CD14-positive monocyte (primary cell): ENCODE measurements at regions not wholly inside any gene's neighbourhood (a gene's known extent, or its start where the extent isn't known, plus 50 kb on each side); places are given as distances from the start of the nearest gene placed in this dataset.

Source experiments
- DNase-seq, 3 donors: peaks; one replicate each; pipeline ENCODE4 v3.0.0-alpha.2; 2011 to 2022
- H2AFZ ChIP-seq: 2 replicates; pipeline ENCODE4 v1.6.0; 2012; ENCODE audit warnings: mild to moderate bottlenecking, low read depth, low read length, inconsistent platforms; ENCODE audit not compliant: insufficient read depth, poor library complexity, severe bottlenecking
- H3K27ac ChIP-seq, 2 donors: 1 replicate in 1 of 2; 2 replicates in 1 of 2; pipeline ENCODE4 v1.5.1; 2012 to 2013; ENCODE audit warnings: low read length in 2 of 2, control low read depth in 1 of 2, inconsistent platforms in 1 of 2, low read depth in 1 of 2, mild to moderate bottlenecking in 1 of 2
- H3K27me3 ChIP-seq, 2 donors: one replicate each; pipeline versions ENCODE4 v1.6.0 to v1.6.1; 2011 to 2013; ENCODE audit warnings: low read length in 2 of 2; ENCODE audit not compliant: control insufficient read depth in 2 of 2, insufficient read depth in 2 of 2
- H3K36me3 ChIP-seq, 2 donors: replicated peaks in 1 of 2; 1 replicate in 1 of 2; 2 replicates in 1 of 2; pipeline versions ENCODE4 v1.5.1 to v1.6.1; 2012 to 2013; ENCODE audit warnings: low read length in 2 of 2, control low read depth in 1 of 2, inconsistent platforms in 1 of 2, mild to moderate bottlenecking in 1 of 2; ENCODE audit not compliant: insufficient read depth in 2 of 2, control insufficient read depth in 1 of 2
- H3K4me1 ChIP-seq, 2 donors: 1 replicate in 1 of 2; 2 replicates in 1 of 2; pipeline versions ENCODE4 v1.5.1 to v1.6.1; 2012 to 2013; ENCODE audit warnings: low read length in 2 of 2, control low read depth in 1 of 2, inconsistent platforms in 1 of 2, mild to moderate bottlenecking in 1 of 2, moderate library complexity in 1 of 2; ENCODE audit not compliant: insufficient read depth in 2 of 2, control insufficient read depth in 1 of 2
- H3K4me2 ChIP-seq: replicated peaks from 2 replicates; pipeline ENCODE3; 2012; ENCODE audit warnings: low read length, moderate library complexity, mild to moderate bottlenecking; ENCODE audit not compliant: poor library complexity, severe bottlenecking; ENCODE audit errors: extremely low read depth
- H3K4me3 ChIP-seq, 3 experiments: fragments of 200-600 bp in 1 of 3; sonication (generic) in 1 of 3; replicated peaks in 1 of 3; 1 replicate in 2 of 3; 2 replicates in 1 of 3; pipeline ENCODE4 v1.5.1; 2011 to 2013; ENCODE audit warnings: low read length in 3 of 3, mild to moderate bottlenecking in 3 of 3, control low read depth in 2 of 3, low read depth in 2 of 3, inconsistent platforms in 1 of 3, moderate library complexity in 1 of 3
- H3K79me2 ChIP-seq: 2 replicates; pipeline ENCODE4 v1.6.0; 2012; ENCODE audit warnings: mild to moderate bottlenecking, control low read depth, inconsistent platforms, low read length, moderate library complexity; ENCODE audit not compliant: insufficient read depth
- H3K9ac ChIP-seq: 2 replicates; pipeline ENCODE4 v1.6.0; 2017; ENCODE audit warnings: low read length, mild to moderate bottlenecking; ENCODE audit not compliant: insufficient read depth, poor library complexity, severe bottlenecking
- H3K9me3 ChIP-seq, 2 donors: replicated peaks in 1 of 2; 1 replicate in 1 of 2; 2 replicates in 1 of 2; pipeline versions ENCODE4 v1.5.1 to v1.6.1; 2012 to 2013; ENCODE audit warnings: low read length in 2 of 2, control low read depth in 1 of 2; ENCODE audit not compliant: control insufficient read depth in 1 of 2, insufficient read depth in 1 of 2
- H4K20me1 ChIP-seq: 2 replicates; pipeline ENCODE4 v1.6.0; 2012; ENCODE audit warnings: mild to moderate bottlenecking, low read length, control low read depth, moderate library complexity; ENCODE audit not compliant: insufficient read depth
- H3K27ac Mint-ChIP-seq, 7 donors: one replicate each; pipeline ENCODE4 v1.8.0; 2020; ENCODE audit warnings: mild to moderate bottlenecking in 7 of 7, mixed read lengths in 7 of 7, moderate library complexity in 6 of 7, inconsistent platforms in 2 of 7
- H3K27me3 Mint-ChIP-seq, 3 donors: one replicate each; pipeline ENCODE4 v1.8.0; 2021 to 2022; ENCODE audit warnings: low read depth in 3 of 3, mild to moderate bottlenecking in 3 of 3, mixed read lengths in 3 of 3, moderate library complexity in 3 of 3, inconsistent platforms in 1 of 3
- H3K36me3 Mint-ChIP-seq, 2 donors: one replicate each; pipeline ENCODE4 v1.8.0; 2020; ENCODE audit warnings: mixed read lengths in 2 of 2, inconsistent platforms in 1 of 2, mild to moderate bottlenecking in 1 of 2
- H3K4me1 Mint-ChIP-seq: one replicate; pipeline ENCODE4 v1.8.0; 2020; ENCODE audit warnings: mild to moderate bottlenecking, mixed read lengths
- H3K4me3 Mint-ChIP-seq, 2 donors: one replicate each; pipeline ENCODE4 v1.8.0; 2020; ENCODE audit warnings: mild to moderate bottlenecking in 2 of 2, mixed read lengths in 2 of 2, moderate library complexity in 1 of 2
- H3K9me3 Mint-ChIP-seq, 7 donors: one replicate each; pipeline ENCODE4 v1.8.0; 2020 to 2022; ENCODE audit warnings: mixed read lengths in 7 of 7, mild to moderate bottlenecking in 6 of 7, moderate library complexity in 6 of 7, inconsistent platforms in 2 of 7
- CTCF ChIP-seq: fragments of 200-600 bp; IDR thresholded peaks from one replicate; pipeline ENCODE4 v1.8.0; 2022; ENCODE audit warnings: antibody characterized with exemption, mild to moderate bottlenecking
- WGBS: methylation state at CpG from one replicate; pipeline ENCODE4 v1.1.5; 2013; ENCODE audit warnings: missing lambda C conversion rate; ENCODE audit not compliant: insufficient coverage; 5-methylcytosine and 5-hydroxymethylcytosine counted together
- intact Hi-C, 2 donors: fragments of 100-400 bp; cut with micrococcal nuclease; formaldehyde crosslinking; loops; one replicate each; pipeline versions ENCODE4 v1.15.0 to v1.15.1; 2023

GRCh38 chr19:27901078-27901477 is 1311.9 kb downstream of the UQCRFS1 start:
- Histone ChIP-seq H3K9me3 (peaks cover 66 to 87% of the 10 kb centered on the region in 2 donors), H3K36me3 (no peaks in the 10 kb centered on the region), H4K20me1 (no peaks in the 10 kb centered on the region), H3K27ac (no peak overlapping the region), H3K9ac (no peak overlapping the region), H3K4me1 (no peaks in the 10 kb centered on the region), H2AFZ (no peak overlapping the region), H3K79me2 (no peaks in the 10 kb centered on the region), H3K27me3 (no peaks in the 10 kb centered on the region), H3K4me3 (no peak overlapping the region), H3K4me2 (no peak overlapping the region)
- no peaks in the 10 kb centered on the region for H3K4me1 Mint-ChIP-seq
- intact Hi-C loops, result no loop called here
- H3K27me3 Mint-ChIP-seq, result peaks cover 1 to 2% (median 2%) of the 10 kb centered on the region in 3 donors
- no peak for DNase-seq
- no peaks in the 10 kb centered on the region for H3K36me3 Mint-ChIP-seq
- H3K27ac Mint-ChIP-seq, result no peak overlapping the region
- TF ChIP-seq CTCF, result no peak
- peaks cover 17 to 50% (median 40%) of the 10 kb centered on the region in 7 donors for H3K9me3 Mint-ChIP-seq
- no peak overlapping the region for H3K4me3 Mint-ChIP-seq
- WGBS, result 100% methylated on average over 3 of the region's 3 CpGs

GRCh38 chr19:27896091-27896490 is 1316.9 kb downstream of the UQCRFS1 start:
- TF ChIP-seq CTCF, result no peak

More at GRCh38 chr19:27896091-27896490, 1316.9 kb downstream of the UQCRFS1 start:
- H4K20me1 ChIP-seq, result no peaks in the 10 kb centered on the region
- H3K9me3 ChIP-seq, result peaks cover 85 to 92% of the 10 kb centered on the region in 2 donors
- H2AFZ ChIP-seq, result no peak overlapping the region
- Mint-ChIP-seq H3K27me3 (peaks cover under 1 to 6% (median 2%) of the 10 kb centered on the region in 3 donors), H3K4me1 (no peaks in the 10 kb centered on the region), H3K9me3 (peaks cover 32 to 78% (median 54%) of the 10 kb centered on the region in 7 donors), H3K27ac (no peak overlapping the region), H3K4me3 (no peak overlapping the region), H3K36me3 (no peaks in the 10 kb centered on the region)
- no peak overlapping the region for H3K27ac ChIP-seq
- no peak for DNase-seq
- no peaks in the 10 kb centered on the region for H3K79me2 ChIP-seq
- H3K36me3 ChIP-seq, result no peaks in the 10 kb centered on the region
- no peak overlapping the region for H3K4me2 ChIP-seq
- no peak overlapping the region for H3K4me3 ChIP-seq
- no peak overlapping the region for H3K9ac ChIP-seq
- intact Hi-C loops, result no loop called here
- 88% methylated on average over 1 of the region's 1 CpG for WGBS
- H3K4me1 ChIP-seq, result no peaks in the 10 kb centered on the region
- H3K27me3 ChIP-seq, result no peaks in the 10 kb centered on the region
